ENCODE measurements at regions not wholly inside any gene's neighbourhood (a gene's known extent, or its start where the extent isn't known, plus 50 kb on each side); places are given as distances from the start of the nearest gene placed in this dataset.

- no peak for TF ChIP-seq GATA2 (IDR thresholded peaks at IDR 0.05; ENCODE audit: low read depth, low read length)
- no peak for TF ChIP-seq GATA3 (IDR thresholded peaks at IDR 0.05; ENCODE audit: low read depth, low read length)
Observed at GRCh38 chr11:123301696-123302400, 106.8 kb upstream of the CLMP start.

GRCh38 chr11:123301013-123301591 lies 106.1 kb upstream of the CLMP start:
- TF ChIP-seq GATA3 (IDR thresholded peaks at IDR 0.05; ENCODE audit: low read depth, low read length), result no peak

- TF ChIP-seq GATA3 (IDR thresholded peaks at IDR 0.05; ENCODE audit: low read depth, low read length), result no peak
- no peak for TF ChIP-seq GATA2 (IDR thresholded peaks at IDR 0.05; ENCODE audit: low read depth, low read length)
Observed at GRCh38 chr11:123299721-123300120, 104.7 kb upstream of the CLMP start.

- TF ChIP-seq GATA3 (IDR thresholded peaks at IDR 0.05; ENCODE audit: low read depth, low read length), result no peak
- TF ChIP-seq GATA2 (IDR thresholded peaks at IDR 0.05; ENCODE audit: low read depth, low read length), result no peak
Observed at GRCh38 chr11:123298488-123299447, 103.7 kb upstream of the CLMP start.

- TF ChIP-seq GATA3 (IDR thresholded peaks at IDR 0.05; ENCODE audit: low read depth, low read length) (no peak), GATA2 (IDR thresholded peaks at IDR 0.05; ENCODE audit: low read depth, low read length) (no peak)
Observed at GRCh38 chr11:123292647-123293046, 97.6 kb upstream of the CLMP start.

- TF ChIP-seq GATA2 (IDR thresholded peaks at IDR 0.05; ENCODE audit: low read depth, low read length) (no peak), GATA3 (IDR thresholded peaks at IDR 0.05; ENCODE audit: low read depth, low read length) (no peak)
Observed at GRCh38 chr11:123291201-123291869, 96.3 kb upstream of the CLMP start.

GRCh38 chr11:123286761-123287160 lies 91.7 kb upstream of the CLMP start:
- no peak for TF ChIP-seq GATA2 (IDR thresholded peaks at IDR 0.05; ENCODE audit: low read depth, low read length)
- TF ChIP-seq GATA3 (IDR thresholded peaks at IDR 0.05; ENCODE audit: low read depth, low read length), result no peak

GRCh38 chr11:123286255-123286654 lies 91.2 kb upstream of the CLMP start:
- TF ChIP-seq GATA3 (IDR thresholded peaks at IDR 0.05; ENCODE audit: low read depth, low read length) (no peak), GATA2 (IDR thresholded peaks at IDR 0.05; ENCODE audit: low read depth, low read length) (no peak)

- 0 out of 2 replicates have a peak, but pooled peaks have one; percentile 14 for TF ChIP-seq GATA3 (IDR thresholded peaks at IDR 0.05; ENCODE audit: low read depth, low read length)
- peak; percentile 36; the same call in 1 of the 2 replicates for TF ChIP-seq GATA2 (IDR thresholded peaks at IDR 0.05; ENCODE audit: low read depth, low read length)
Observed at GRCh38 chr11:123284454-123284853, 89.4 kb upstream of the CLMP start.

GRCh38 chr11:123282597-123282996 lies 87.5 kb upstream of the CLMP start:
- TF ChIP-seq GATA2 (IDR thresholded peaks at IDR 0.05; ENCODE audit: low read depth, low read length) (no peak), GATA3 (IDR thresholded peaks at IDR 0.05; ENCODE audit: low read depth, low read length) (no peak)

GRCh38 chr11:123273616-123274015 lies 78.6 kb upstream of the CLMP start:
- TF ChIP-seq GATA2 (IDR thresholded peaks at IDR 0.05; ENCODE audit: low read depth, low read length), result no peak
- no peak for TF ChIP-seq GATA3 (IDR thresholded peaks at IDR 0.05; ENCODE audit: low read depth, low read length)

- TF ChIP-seq GATA2 (IDR thresholded peaks at IDR 0.05; ENCODE audit: low read depth, low read length) (no peak), GATA3 (IDR thresholded peaks at IDR 0.05; ENCODE audit: low read depth, low read length) (no peak)
Observed at GRCh38 chr11:123272565-123272964, 77.5 kb upstream of the CLMP start.

GRCh38 chr11:123268156-123268555 lies 73.1 kb upstream of the CLMP start:
- TF ChIP-seq GATA3 (IDR thresholded peaks at IDR 0.05; ENCODE audit: low read depth, low read length) (no peak), GATA2 (IDR thresholded peaks at IDR 0.05; ENCODE audit: low read depth, low read length) (no peak)

- no peak for TF ChIP-seq GATA2 (IDR thresholded peaks at IDR 0.05; ENCODE audit: low read depth, low read length)
- TF ChIP-seq GATA3 (IDR thresholded peaks at IDR 0.05; ENCODE audit: low read depth, low read length), result no peak
Observed at GRCh38 chr11:123265951-123266350, 70.9 kb upstream of the CLMP start.
